GM21737 (cell line): ENCODE measurements at regions not wholly inside any gene's neighbourhood (a gene's known extent, or its start where the extent isn't known, plus 50 kb on each side); places are given as distances from the start of the nearest gene placed in this dataset.
"Not testable (repeated sequence)": the region's sequence is repeated elsewhere in the genome, so short reads cannot be mapped to it uniquely, and the experiment has no call there.

Experiments
- ATAC-seq: cut with Tn5 transposase; IDR thresholded peaks from one replicate; pipeline ENCODE4 v1.9.1; 2021; ENCODE audit warnings: mild to moderate bottlenecking, moderate library complexity; ENCODE audit not compliant: unreplicated experiment

- no peak for ATAC-seq
Measured at GRCh38 chr2:14094592-14094991, 537.9 kb upstream of the LRATD1 start.

GRCh38 chr2:14099101-14099500, 533.4 kb upstream of the LRATD1 start:
- not testable (repeated sequence) for ATAC-seq

DNA sequence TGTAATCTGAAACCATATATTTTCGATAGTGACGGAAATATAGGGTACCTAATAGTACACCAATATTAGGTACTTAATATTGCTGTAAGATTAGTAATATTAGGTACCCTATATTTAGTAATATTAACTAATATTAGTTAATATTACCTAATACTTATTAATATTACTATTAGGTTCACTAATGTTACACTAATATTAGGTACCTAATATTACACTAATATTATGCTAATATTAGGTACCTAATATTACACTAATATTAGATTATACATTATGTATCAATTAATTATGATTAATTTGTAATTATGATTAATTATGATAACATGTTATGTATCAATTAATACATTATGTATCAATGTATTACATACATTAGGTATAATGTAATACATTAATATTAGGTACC, 518.2 kb upstream of the LRATD1 start:
- ATAC-seq, result no peak

GRCh38 chr2:14120376-14120775, 512.1 kb upstream of the LRATD1 start:
- no peak for ATAC-seq

DNA sequence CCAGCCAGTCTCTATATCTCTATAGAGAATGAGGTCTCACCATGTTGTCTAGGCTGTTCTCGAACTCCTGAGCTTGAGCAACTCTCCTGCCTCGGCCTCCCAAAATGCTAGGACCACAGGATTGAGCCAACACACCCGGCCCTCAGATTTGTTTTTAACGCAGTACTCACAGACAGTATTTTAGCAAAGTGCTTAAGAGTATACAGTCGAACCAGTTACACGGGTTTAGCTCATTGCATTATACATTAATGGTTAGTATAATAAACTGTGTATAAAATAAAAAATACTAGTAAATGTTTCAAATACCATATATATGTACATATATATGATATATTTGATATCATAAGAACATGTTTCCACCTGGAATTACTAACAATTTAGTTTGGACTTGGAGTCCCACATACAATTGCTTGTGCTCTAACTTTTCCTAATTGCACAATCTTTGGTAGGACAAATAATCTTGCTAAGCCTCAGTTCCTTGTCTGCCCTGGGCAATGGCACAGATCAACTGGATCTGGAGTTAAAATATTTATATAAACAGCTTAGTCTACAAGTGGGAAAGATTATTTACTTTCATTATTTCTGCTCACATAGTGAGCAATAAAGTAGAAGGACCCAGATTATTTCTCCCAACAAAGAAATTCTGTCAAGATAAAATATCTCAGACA, 508.9 kb upstream of the LRATD1 start:
- no peak for ATAC-seq

GRCh38 chr2:14125624-14126293, 506.8 kb upstream of the LRATD1 start:
- ATAC-seq, result no peak

GRCh38 chr2:14126846-14127245, 505.7 kb upstream of the LRATD1 start:
- no peak for ATAC-seq

- ATAC-seq, result no peak
Measured at GRCh38 chr2:14127765-14128164, 504.8 kb upstream of the LRATD1 start.

DNA sequence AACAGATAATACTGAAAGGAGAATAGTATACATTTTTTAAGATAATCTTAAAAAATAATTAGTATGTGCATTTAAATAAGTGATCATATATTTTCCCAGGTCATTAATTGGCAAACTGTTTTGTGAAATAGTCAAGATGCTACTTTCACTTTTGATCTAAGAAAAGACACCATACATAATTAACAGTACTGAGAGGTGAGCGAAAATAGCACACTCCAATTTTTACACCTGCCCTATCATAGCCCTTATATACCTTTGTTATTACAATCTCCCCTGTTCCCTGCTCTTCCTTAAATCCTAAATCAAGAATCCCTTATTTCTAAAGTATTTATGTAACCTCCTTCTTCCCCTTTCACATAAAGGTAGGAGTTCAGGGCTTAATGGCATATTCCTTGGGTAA, 500.1 kb upstream of the LRATD1 start:
- ATAC-seq, result no peak

DNA sequence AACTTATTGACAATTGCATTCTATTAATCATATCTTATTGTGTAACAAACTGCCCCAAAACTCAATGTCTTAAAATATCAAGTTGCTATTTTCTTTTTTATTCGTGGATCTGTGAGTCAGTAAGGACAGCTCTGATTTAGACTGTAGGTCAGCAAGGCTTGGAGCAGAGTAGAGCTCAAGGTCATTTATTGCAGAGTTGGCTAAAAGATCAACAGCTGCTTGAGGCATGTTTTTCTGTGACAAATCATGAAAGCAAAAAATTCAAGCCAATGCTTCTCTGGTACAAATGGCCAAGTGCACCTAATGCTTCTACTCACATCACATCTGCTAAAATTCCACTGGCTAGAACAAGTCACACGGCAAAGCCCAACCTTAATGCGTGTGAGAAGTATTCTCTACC, 497.7 kb upstream of the LRATD1 start:
- ATAC-seq, result no peak

GRCh38 chr2:14136030-14136429, 496.5 kb upstream of the LRATD1 start:
- ATAC-seq, result no peak

- ATAC-seq, result no peak
Measured at GRCh38 chr2:14137643-14138042, 494.9 kb upstream of the LRATD1 start.

DNA sequence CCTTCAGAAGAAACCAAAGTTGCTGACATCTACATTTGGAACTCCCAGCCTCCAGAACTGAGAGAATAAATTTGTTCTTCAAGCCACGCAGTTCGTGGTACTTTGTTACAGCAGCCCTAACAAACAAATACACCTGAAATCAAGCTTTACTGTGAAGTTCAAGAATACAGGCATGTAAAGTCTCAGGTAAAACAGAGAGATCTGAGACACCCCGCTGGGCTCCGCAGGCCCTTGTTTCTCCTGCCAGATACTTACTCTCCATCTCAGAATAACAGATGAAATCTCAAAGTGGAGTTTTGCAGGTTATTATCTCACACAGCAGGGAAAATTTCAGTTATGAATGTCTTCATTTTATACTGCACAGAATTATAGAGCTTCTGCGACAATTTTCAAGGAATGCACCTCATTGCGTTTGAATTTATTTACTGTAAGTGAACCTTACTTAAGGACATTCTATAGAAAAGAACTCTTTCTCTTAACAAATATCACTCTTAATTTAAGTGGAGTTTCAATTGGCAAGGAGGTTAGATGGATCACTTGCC, 492.4 kb upstream of the LRATD1 start:
- no peak for ATAC-seq

DNA sequence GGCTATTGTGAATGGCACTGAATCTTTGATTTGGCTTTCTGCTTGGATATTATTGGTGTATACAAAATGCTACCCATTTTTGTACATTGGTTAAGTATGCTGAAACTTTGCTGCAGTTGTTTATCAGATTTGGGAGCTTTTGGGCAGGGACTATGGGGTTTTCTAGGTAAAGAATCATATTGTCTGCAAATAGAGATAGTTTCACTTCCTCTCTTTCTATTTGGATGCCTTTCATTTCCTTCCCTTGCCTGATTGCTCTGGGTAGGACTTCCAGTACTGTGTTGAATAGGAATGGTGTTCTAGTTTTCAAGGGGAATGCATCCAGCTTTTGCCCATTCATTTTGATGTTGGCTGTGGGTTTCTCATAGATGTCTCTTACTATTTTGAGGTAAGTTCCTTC, 489.1 kb upstream of the LRATD1 start:
- ATAC-seq, result no peak

DNA sequence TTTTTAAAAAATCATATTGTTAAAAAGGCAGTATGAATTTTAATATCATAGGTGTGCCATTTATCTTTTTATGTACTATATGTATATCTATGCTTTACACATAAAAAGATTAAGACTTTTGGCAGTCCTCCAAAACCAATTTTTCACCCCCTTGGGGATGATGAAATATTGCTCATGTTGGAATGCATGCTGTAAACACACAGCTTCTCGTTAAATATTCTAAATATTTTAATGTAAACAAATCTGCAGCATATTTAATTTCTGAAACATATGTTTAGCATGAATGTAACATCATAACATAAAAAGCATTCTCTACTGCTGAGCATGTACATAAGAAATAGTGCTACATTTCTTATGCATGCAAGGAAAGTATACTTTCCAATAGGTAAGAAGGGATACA, 484.3 kb upstream of the LRATD1 start:
- no peak for ATAC-seq

- no peak for ATAC-seq
Measured at GRCh38 chr2:14157816-14158215, 474.7 kb upstream of the LRATD1 start.

DNA sequence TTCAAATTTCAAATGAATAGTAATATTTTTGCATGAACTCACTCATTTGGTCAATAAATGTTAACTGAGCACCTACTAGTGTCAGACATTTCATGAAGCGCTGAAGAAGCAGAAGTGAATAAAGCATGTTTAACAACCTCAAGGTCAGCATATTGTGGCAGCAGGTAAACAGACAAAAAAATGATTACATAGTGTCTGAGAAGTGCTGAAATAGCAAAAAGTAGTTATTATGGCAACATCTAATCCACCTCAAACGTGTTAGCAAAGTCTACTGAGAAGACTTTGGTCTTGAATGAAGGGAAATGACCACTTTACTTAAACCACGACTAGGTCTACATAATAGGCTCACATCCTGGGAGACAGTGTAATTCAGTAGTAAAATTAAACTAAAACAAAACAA, 452.2 kb upstream of the LRATD1 start:
- no peak for ATAC-seq

GRCh38 chr2:14182227-14182946, 450.1 kb upstream of the LRATD1 start:
- no peak for ATAC-seq

GRCh38 chr2:14185906-14186305, 446.6 kb upstream of the LRATD1 start:
- no peak for ATAC-seq

- ATAC-seq, result no peak
Measured at GRCh38 chr2:14188446-14188845, 444.1 kb upstream of the LRATD1 start.

GRCh38 chr2:14189929-14190328, 442.6 kb upstream of the LRATD1 start:
- ATAC-seq, result no peak

DNA sequence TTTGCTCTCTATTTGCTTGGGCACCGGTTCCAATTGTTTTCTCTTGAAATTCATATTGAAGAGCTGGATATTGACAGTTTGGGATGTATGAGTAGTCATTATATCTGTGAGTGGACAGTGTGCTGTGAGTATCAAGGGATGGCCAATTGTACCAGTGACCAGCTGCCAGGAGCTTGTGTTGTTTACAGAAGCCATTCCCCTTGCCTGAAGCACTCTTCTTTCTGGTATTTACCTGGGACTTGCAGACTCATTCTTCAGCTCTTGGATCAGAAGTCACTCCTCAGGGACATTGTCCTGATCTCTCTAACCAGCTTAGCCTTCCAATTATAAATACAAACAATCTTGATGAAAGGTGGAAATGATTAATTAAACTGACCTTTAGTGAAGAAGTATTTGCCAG, 438.3 kb upstream of the LRATD1 start:
- ATAC-seq, result no peak
